GM23338 (cell line): ENCODE measurements at regions not wholly inside any gene's neighbourhood (a gene's known extent, or its start where the extent isn't known, plus 50 kb on each side); places are given as distances from the start of the nearest gene placed in this dataset.

Experiments
- EZH2 ChIP-seq: fragments of 200-600 bp; sonication (generic); IDR thresholded peaks from one replicate; pipeline ENCODE4 v1.8.0; 2017; ENCODE audit warnings: antibody characterized with exemption, mild to moderate bottlenecking, low read depth; ENCODE audit not compliant: unreplicated experiment
- TF ChIP-seq, protein P1 (sequence below), 2 experiments: fragments of 200-600 bp in 1 of 2; sonication (generic) in 1 of 2; conservative IDR thresholded peaks; 2 replicates each; pipeline versions ENCODE4 v1.5.1 to v1.6.1; 2016 to 2017; ENCODE audit warnings: antibody characterized with exemption in 2 of 2, low read depth in 2 of 2, mild to moderate bottlenecking in 2 of 2, moderate library complexity in 1 of 2

DNA sequence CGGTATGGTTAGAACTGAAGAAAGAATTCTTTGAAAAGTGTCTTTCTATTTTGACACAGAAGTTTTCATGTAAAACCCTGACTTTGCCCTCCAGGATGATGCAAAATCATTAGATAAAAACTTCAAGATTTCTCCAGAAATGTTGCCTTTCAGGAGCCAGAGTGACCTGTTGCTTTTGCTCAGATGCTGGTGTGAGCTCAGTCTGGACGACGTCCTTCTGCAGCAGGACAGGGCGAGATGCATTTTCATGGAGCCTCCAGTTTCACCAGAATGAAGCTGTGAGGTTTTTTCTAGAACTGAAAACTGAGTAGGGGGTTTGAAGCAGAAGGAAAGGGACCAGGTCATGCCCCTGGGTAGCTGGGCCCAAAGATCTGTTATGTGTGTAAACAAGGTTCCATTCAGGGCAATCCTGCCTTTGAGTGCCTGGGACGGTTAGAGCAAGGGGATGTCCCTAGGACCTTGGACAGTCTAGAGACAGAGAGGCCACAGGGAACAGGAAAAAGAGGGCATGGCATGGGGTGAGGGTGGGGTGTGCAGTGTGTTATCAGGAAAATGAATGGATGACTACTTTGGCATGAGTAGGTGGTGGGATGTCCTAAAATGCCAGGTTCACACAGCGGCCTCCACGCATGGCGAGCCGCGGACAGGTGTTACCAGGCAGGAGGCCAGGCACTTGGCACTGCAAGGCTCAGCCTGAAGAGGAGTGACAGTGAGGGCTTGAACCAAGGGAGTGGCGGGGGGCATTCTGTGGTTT lies 356.3 kb downstream of the CXCL12 start:
- TF ChIP-seq, protein P1, sequence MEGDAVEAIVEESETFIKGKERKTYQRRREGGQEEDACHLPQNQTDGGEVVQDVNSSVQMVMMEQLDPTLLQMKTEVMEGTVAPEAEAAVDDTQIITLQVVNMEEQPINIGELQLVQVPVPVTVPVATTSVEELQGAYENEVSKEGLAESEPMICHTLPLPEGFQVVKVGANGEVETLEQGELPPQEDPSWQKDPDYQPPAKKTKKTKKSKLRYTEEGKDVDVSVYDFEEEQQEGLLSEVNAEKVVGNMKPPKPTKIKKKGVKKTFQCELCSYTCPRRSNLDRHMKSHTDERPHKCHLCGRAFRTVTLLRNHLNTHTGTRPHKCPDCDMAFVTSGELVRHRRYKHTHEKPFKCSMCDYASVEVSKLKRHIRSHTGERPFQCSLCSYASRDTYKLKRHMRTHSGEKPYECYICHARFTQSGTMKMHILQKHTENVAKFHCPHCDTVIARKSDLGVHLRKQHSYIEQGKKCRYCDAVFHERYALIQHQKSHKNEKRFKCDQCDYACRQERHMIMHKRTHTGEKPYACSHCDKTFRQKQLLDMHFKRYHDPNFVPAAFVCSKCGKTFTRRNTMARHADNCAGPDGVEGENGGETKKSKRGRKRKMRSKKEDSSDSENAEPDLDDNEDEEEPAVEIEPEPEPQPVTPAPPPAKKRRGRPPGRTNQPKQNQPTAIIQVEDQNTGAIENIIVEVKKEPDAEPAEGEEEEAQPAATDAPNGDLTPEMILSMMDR (conservative IDR thresholded peaks at IDR 0.05; ENCODE audit: low read depth in 2 of 2): no peak
- no peak for TF ChIP-seq EZH2
